ENCODE measurements at regions not wholly inside any gene's neighbourhood (a gene's known extent, or its start where the extent isn't known, plus 50 kb on each side); places are given as distances from the start of the nearest gene placed in this dataset.

GRCh38 chr10:9621216-9621615 is 1396.5 kb upstream of the CELF2 start:
- H3K4me3 Mint-ChIP-seq, result no peak overlapping the region
- peaks cover 6% of the 10 kb centered on the region for H3K9me3 Mint-ChIP-seq
- no peaks in the 10 kb centered on the region for H3K4me1 Mint-ChIP-seq (ENCODE audit: low read depth)
- H3K27ac ChIP-seq (ENCODE audit: low read depth in 1 of 2, low read length in 2 of 2), result no peak overlapping the region
- no peaks in the 10 kb centered on the region for H3K4me1 ChIP-seq (ENCODE audit: insufficient read depth, low read length)
- H3K27me3 ChIP-seq (ENCODE audit: control insufficient read depth in 1 of 2, insufficient read depth in 2 of 2, low read length in 2 of 2), result no peaks in the 10 kb centered on the region
- DNase-seq (no peak), ATAC-seq (ENCODE audit: poor library complexity) (no peak)
- ChIA-PET POLR2A (no interaction called here), CTCF (no interaction called here)
- H3K4me3 ChIP-seq (ENCODE audit: low read length), result no peak overlapping the region
- intact Hi-C loops (cut with DNase I, micrococcal nuclease), result no loop called here
- H3K27me3 Mint-ChIP-seq, result peaks cover 7% of the 10 kb centered on the region
- H3K36me3 Mint-ChIP-seq (ENCODE audit: low read depth), result no peaks in the 10 kb centered on the region
- H3K36me3 ChIP-seq (ENCODE audit: insufficient read depth, low read length), result no peaks in the 10 kb centered on the region
- no peak overlapping the region for H3K27ac Mint-ChIP-seq
- no peaks in the 10 kb centered on the region for H3K9me3 ChIP-seq (ENCODE audit: control insufficient read depth in 1 of 2, insufficient read depth in 1 of 2, low read length in 2 of 2)
- TF ChIP-seq CTCF (IDR thresholded peaks at IDR 0.05), result no peak

GRCh38 chr10:9625304-9625703 is 1392.4 kb upstream of the CELF2 start:
- H3K27ac Mint-ChIP-seq, result no peak overlapping the region
- POLR2A ChIA-PET, result no interaction called here

GRCh38 chr10:9634466-9634865 is 1383.2 kb upstream of the CELF2 start:
- ATAC-seq (ENCODE audit: poor library complexity) (no peak), DNase-seq (no peak)
- intact Hi-C loops (cut with DNase I, micrococcal nuclease), result no loop called here
- Histone ChIP-seq H3K4me1 (ENCODE audit: insufficient read depth, low read length) (no peaks in the 10 kb centered on the region), H3K36me3 (ENCODE audit: insufficient read depth, low read length) (no peaks in the 10 kb centered on the region), H3K9me3 (ENCODE audit: control insufficient read depth in 1 of 2, insufficient read depth in 1 of 2, low read length in 2 of 2) (peaks cover 0 to 3% of the 10 kb centered on the region in 2 experiments), H3K27ac (ENCODE audit: low read depth in 1 of 2, low read length in 2 of 2) (no peak overlapping the region), H3K27me3 (ENCODE audit: control insufficient read depth in 1 of 2, insufficient read depth in 2 of 2, low read length in 2 of 2) (no peaks in the 10 kb centered on the region), H3K4me3 (ENCODE audit: low read length) (no peak overlapping the region)
- no peaks in the 10 kb centered on the region for H3K9me3 Mint-ChIP-seq
- no peaks in the 10 kb centered on the region for H3K36me3 Mint-ChIP-seq (ENCODE audit: low read depth)
- H3K27ac Mint-ChIP-seq, result no peak overlapping the region
- peaks cover 8% of the 10 kb centered on the region for H3K27me3 Mint-ChIP-seq
- POLR2A ChIA-PET, result no interaction called here
- no peak for TF ChIP-seq CTCF (IDR thresholded peaks at IDR 0.05)
- H3K4me3 Mint-ChIP-seq, result no peak overlapping the region
- H3K4me1 Mint-ChIP-seq (ENCODE audit: low read depth), result no peaks in the 10 kb centered on the region
- CTCF ChIA-PET, result no interaction called here

More at GRCh38 chr10:9625304-9625703, 1392.4 kb upstream of the CELF2 start:
- Mint-ChIP-seq H3K4me1 (ENCODE audit: low read depth) (no peaks in the 10 kb centered on the region), H3K4me3 (no peak overlapping the region), H3K27me3 (peaks cover 7% of the 10 kb centered on the region), H3K9me3 (peaks cover 3% of the 10 kb centered on the region), H3K36me3 (ENCODE audit: low read depth) (no peaks in the 10 kb centered on the region)
- Histone ChIP-seq H3K4me1 (ENCODE audit: insufficient read depth, low read length) (no peaks in the 10 kb centered on the region), H3K27ac (ENCODE audit: low read depth in 1 of 2, low read length in 2 of 2) (no peak overlapping the region), H3K36me3 (ENCODE audit: insufficient read depth, low read length) (no peaks in the 10 kb centered on the region), H3K9me3 (ENCODE audit: control insufficient read depth in 1 of 2, insufficient read depth in 1 of 2, low read length in 2 of 2) (no peaks in the 10 kb centered on the region), H3K27me3 (ENCODE audit: control insufficient read depth in 1 of 2, insufficient read depth in 2 of 2, low read length in 2 of 2) (no peaks in the 10 kb centered on the region), H3K4me3 (ENCODE audit: low read length) (no peak overlapping the region)
- intact Hi-C loops (cut with DNase I, micrococcal nuclease), result no loop called here
- CTCF ChIA-PET, result no interaction called here
- no peak for TF ChIP-seq CTCF (IDR thresholded peaks at IDR 0.05)
- DNase-seq (no peak), ATAC-seq (ENCODE audit: poor library complexity) (no peak)

All from CD4-positive, alpha-beta T cell (primary cell).